HG02885 (cell line): ENCODE measurements at regions not wholly inside any gene's neighbourhood (a gene's known extent, or its start where the extent isn't known, plus 50 kb on each side); places are given as distances from the start of the nearest gene placed in this dataset.

ENCODE experiments used
- ATAC-seq: cut with Tn5 transposase; IDR thresholded peaks from one replicate; pipeline ENCODE4 v1.9.1; 2021; ENCODE audit warnings: mild to moderate bottlenecking; ENCODE audit not compliant: unreplicated experiment, poor library complexity

GRCh38 chr4:24476282-24476681, 108.1 kb downstream of the DHX15 start:
- no peak for ATAC-seq

DNA sequence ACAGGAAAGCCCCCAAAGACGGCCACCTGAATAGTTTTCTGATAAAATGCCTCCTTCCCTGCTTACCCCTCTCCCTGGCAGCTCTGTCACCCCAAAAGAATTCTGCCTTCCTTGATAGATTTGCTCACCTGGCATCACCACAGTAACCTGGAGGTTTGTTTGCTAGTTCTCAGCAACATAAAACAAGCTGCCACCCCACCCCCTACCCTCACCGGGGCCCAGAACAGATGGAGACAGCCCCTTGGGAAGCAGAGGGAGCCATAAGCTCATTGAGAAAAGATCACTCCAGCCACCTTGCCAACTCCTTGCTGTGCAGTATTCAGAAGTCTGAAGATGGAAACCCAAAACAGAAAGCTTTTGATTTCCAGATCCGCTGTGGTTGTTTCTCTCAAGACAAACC, 108.6 kb downstream of the DHX15 start:
- ATAC-seq = no peak

DNA sequence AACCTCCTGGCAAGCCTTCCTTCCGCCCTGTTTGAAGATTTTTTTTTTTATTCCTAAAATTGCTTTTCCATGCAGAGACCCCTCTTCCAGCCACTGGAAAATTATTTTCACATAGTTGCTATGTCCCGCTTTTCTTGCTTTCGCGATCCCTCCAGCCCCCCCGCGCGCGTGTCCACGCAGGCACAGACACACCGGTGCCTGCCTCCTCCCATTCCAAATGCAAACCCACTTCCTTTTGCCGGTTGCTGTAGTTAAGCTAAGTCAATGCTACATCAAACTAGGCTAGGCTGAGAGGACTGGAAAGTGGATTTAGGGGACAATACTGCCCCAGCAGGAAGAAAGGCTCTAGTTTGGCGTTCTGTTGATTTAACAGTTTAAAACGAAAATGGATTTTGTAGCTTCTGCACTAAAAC, 111.0 kb downstream of the DHX15 start:
- no peak for ATAC-seq

GRCh38 chr4:24472514-24473308, 111.6 kb downstream of the DHX15 start:
- peak; percentile 69 for ATAC-seq

GRCh38 chr4:24472161-24472510, 112.2 kb downstream of the DHX15 start:
- ATAC-seq = no peak

DNA sequence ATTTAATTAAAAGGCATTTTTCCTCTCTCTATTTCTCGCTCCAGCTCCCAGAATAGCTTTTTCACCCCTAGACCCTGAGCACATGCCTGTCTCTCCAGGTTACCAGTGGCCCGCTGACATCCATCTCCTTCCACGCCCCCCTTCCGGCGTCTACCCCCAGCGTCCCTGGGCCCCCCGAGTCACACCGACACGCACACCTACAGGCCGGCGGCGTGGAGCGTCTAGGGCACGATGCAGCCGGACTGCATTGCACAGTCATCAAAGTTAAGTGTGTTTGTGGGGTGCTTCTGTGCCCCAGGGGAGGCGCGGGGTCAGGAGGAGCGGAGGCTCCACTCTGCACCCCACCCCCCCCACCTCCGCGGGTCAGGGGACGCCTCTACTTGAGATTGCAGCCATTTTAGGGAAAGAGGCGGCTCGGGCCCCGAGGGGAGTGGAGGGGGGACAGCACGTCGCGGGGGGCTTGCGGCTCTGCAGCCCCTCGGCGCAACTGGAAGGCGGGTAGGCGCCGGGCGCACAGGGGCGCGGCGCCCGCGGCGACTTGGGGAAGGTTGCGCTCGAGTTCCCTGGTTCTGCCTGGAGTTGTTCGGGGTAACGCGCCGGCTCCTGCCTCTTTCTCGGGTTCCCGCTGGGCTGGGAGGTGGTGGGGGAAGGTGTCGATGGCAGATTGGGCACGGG, 112.7 kb downstream of the DHX15 start:
- ATAC-seq = no peak

DNA sequence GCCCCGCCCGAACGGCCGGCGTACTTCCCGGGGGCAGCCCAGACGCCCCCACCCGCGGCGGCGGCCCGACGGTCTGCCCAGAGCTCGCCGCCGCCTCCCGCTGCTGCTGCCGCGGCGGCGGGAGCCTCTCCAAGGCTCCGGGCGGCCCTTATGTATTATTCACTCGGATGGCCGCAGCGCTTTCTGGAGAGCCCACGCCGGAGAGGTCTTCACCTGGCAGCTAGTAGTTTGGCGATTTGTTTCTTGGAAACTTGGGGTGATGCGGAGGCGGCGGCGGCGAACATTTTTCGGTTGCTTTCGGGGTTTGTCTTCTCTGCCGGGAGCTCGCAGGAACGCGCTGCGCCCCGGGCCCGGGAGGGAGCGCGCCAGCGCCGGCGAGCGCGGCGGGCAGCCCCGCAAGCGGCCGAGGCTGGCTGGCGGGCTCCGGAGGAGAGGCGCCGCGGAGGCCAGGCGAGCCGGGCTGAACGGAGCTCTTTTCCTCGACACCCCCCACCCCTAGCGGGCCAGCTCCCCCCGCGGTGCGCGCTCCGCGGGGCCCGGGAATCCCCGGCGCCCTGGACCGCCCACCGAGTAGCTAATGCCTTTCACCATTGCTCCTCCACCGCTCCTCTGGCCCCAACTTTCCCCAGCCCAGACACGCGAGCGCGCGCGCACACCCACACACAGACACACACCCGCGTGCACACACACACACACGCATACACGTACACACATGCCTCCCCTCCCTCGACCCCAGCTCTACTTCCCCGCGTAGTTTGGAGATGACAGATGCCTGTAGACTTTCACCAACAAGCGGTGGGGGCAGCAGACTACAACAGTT, 113.5 kb downstream of the DHX15 start:
- ATAC-seq = peak; percentile 33

DNA sequence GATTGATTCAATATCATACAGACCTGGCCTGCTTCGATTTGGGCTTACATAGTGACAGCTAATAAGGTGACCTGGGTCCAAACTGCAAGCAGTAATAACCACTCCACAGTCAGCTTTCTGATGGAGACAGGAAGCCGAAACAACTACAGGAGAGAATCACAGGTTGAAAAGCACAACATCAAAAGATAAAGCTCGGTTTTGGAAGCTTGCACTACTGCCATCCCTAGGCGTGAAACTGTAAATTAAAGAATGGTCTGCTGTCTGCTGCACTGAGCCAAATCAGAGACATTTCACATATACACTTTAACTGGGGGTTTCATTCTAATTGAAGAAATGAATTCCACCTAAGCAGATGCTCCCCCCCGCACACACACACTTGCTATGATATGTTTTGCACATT, 116.3 kb downstream of the DHX15 start:
- ATAC-seq = no peak

DNA sequence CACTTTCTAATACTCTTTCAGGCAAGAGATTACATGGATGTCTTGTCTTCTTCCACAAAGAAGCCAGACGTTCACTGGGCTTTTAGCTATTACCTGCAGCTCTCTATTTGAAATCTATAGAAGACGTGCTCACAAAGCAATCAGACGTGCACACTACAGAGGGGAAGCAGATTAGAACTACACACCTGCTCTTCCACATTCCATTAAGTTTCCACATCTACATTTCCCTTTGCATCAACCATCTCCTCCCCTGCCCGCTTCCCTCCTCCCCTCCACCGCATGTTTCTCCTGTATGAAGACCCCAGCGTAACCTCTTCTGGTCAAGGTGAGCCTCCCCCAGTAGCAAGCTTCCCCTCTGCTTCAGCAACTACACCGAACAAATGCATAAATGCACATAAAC, 119.8 kb downstream of the DHX15 start:
- no peak for ATAC-seq

- no peak for ATAC-seq
Measured at GRCh38 chr4:24456431-24456830, 127.9 kb downstream of the DHX15 start.

DNA sequence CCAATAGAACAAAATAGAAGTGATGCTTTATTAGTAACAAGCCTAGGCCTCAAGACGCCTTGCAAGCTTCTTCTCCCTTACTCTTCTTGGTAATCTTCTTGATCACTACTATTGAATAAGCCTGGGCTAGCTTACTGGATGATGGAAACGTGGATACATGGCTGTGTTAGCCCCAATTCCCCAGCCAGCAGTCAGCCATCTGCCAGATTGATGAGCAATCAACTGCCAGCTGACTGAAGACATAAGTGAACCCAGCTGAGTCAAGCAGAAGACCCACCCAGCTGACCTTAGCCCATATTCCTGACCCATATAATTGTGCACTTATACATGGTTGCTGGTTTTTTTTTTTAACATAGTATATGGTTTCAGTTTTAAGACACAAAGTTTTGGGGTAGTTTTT, 130.4 kb downstream of the DHX15 start:
- ATAC-seq = no peak

DNA sequence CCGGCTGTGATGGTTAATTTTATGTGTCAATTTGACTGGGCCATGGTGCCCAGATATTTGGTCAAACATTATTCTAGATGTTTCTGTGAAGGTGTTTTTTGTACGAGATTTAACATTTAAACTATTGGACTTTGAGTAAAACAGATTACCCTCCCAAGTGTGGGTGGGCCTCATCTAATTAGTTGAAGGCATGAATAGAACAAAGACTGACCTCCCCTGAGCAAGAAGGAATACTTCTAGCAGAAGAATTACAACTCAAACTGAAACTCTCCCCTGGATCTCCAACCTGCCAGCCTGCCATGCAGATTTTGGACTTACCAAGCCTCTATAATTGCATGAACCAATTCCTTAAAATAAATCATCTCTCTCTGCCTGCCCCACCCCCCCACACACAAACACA, 132.5 kb downstream of the DHX15 start:
- no peak for ATAC-seq

GRCh38 chr4:24443200-24443599, 141.2 kb downstream of the DHX15 start:
- ATAC-seq = no peak

GRCh38 chr4:24440765-24441164, 143.6 kb downstream of the DHX15 start:
- ATAC-seq = no peak

GRCh38 chr4:24434241-24434640, 150.1 kb downstream of the DHX15 start:
- ATAC-seq = no peak

DNA sequence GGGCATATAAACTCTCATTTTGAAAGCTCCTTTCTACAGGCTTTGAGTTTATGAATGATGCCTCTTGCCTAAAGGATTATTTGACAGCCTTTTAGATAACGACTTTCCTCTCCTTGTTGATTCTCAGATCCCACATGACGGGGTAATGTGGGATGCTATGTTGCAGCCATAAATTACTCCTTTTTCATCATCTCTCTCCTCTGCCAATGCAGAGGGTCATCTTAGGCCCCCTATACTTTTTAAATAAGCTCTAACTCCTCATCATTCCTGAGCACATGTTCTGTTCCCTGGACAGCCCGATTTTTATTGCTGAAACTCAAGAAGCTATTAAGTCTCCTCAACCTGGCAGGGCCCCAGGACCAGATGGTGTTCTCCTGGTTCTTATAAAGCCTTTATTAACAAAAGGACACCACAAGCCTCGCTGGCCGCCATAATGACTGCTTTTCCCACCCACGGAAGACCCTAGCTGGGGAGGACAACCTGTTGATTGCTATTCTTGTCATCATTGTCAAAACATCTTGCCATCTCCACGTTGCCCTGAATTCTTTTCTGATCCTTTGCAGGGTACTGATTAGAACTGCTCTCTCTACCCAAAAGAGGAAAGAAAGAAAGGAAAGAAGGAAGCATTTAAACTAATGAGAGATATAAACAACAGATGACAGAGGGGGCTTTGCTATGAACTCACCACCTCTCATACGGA, 150.7 kb downstream of the DHX15 start:
- no peak for ATAC-seq

DNA sequence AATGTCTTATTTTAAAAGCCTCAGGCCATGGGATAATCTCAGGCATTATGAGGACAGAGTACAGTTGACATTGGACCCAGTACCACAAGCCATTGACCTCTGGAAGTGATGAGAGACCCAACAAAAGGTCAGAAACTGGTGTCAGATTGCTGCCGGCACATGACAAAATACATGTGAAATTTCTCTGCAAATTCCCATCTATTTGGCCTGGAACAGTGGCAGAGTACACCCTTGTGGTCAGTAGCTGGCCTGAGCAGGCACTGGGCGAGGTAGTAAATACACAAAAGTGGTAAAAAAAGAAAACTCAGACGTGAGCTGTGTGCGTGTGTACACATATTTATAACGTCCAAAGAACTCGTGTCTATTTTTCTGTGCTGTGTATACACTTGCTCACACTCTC, 155.5 kb downstream of the DHX15 start:
- ATAC-seq = no peak

DNA sequence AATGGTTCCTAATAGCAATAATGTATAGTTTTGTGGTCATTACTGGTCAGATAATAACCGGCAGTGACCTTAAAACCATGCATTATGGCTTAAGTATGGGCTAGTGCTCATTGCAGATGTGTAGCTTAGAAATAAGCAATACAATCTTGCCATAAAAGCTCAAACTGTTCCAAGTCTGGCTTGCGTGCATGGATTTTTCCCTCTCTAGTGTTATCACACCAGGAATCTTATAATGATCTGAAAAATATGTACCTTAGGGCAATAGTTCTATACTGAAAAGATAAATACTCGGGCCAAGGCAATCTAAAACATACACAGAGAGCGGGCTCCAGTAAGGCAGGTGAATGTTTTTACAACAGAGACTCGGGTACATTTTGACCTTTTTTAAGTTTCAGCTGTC, 157.8 kb downstream of the DHX15 start:
- no peak for ATAC-seq

- no peak for ATAC-seq
Measured at GRCh38 chr4:24425863-24426262, 158.5 kb downstream of the DHX15 start.

- no peak for ATAC-seq
Measured at GRCh38 chr4:24423670-24424069, 160.7 kb downstream of the DHX15 start.

- ATAC-seq = no peak
Measured at GRCh38 chr4:24422644-24423043, 161.7 kb downstream of the DHX15 start.
